ENCODE measurements at regions not wholly inside any gene's neighbourhood (a gene's known extent, or its start where the extent isn't known, plus 50 kb on each side); places are given as distances from the start of the nearest gene placed in this dataset.

GRCh38 chr10:109029870-109030269 lies 893.4 kb downstream of the XPNPEP1 start:
- H3K36me3 ChIP-seq (ENCODE audit: control insufficient read depth in 1 of 2, insufficient read depth in 2 of 2, low read length in 2 of 2): no peaks in the 10 kb centered on the region
- no peaks in the 10 kb centered on the region for H4K20me1 ChIP-seq (ENCODE audit: insufficient read depth)
- no peak overlapping the region for H3K9ac ChIP-seq (ENCODE audit: low read length)
- H3K79me2 ChIP-seq (ENCODE audit: insufficient read depth, low read length): no peaks in the 10 kb centered on the region
- peaks cover 9 to 32% of the 10 kb centered on the region in 2 experiments; a peak in 1 of 4 replicates for H3K9me3 ChIP-seq (ENCODE audit: control insufficient read depth in 1 of 2, insufficient read depth in 1 of 2, low read depth in 1 of 2, low read length in 2 of 2)
- ChIA-PET RAD21 (ENCODE audit: low non-redundant PET in 1 of 2, low total read pairs in 2 of 2, uncharacterized antibody in 2 of 2, unreplicated experiment in 2 of 2) (no interaction called here), CTCF (no interaction called here), POLR2A (no interaction called here)
- ATAC-seq: no peak
- no peaks in the 10 kb centered on the region for H3K9me2 ChIP-seq (ENCODE audit: insufficient read depth)
- H3K4me3 ChIP-seq (replicated peaks in 1 of 2; ENCODE audit: low read depth in 1 of 2, low read length in 2 of 2): no peak overlapping the region
- H3K27ac ChIP-seq (ENCODE audit: low read depth, low read length): no peak overlapping the region
- H2AFZ ChIP-seq (ENCODE audit: low read depth, low read length, poor library complexity, severe bottlenecking): no peak overlapping the region
- BruUV-seq (replicated peaks): no TSS peak
- H3K27me3 ChIP-seq (ENCODE audit: insufficient read depth, low read length): no peaks in the 10 kb centered on the region
- no peak for DNase-seq (ENCODE audit: low read depth, low spot score)
- no peaks in the 10 kb centered on the region for H3K4me1 ChIP-seq (ENCODE audit: control insufficient read depth in 1 of 2, insufficient read depth in 2 of 2, low read length in 2 of 2)
- TF ChIP-seq JUND (IDR thresholded peaks at IDR 0.05) (no peak), ZNF274 (IDR thresholded peaks at IDR 0.05; ENCODE audit: low read depth, low read length) (no peak), SIN3A (IDR thresholded peaks at IDR 0.05; ENCODE audit: low read depth) (no peak)
- intact Hi-C loops (cut with micrococcal nuclease): no loop called here
- H3K4me2 ChIP-seq (ENCODE audit: low read length): no peak overlapping the region

GRCh38 chr10:109027534-109028185 lies 895.7 kb downstream of the XPNPEP1 start:
- TF ChIP-seq POLR2AphosphoS5 (IDR thresholded peaks at IDR 0.05; ENCODE audit: low read depth, low read length) (no peak), JUND (IDR thresholded peaks at IDR 0.05) (no peak), ZNF274 (IDR thresholded peaks at IDR 0.05; ENCODE audit: low read depth, low read length) (no peak), SRF (IDR thresholded peaks at IDR 0.05; ENCODE audit: low read depth) (no peak), REST (IDR thresholded peaks at IDR 0.05; ENCODE audit: low read depth) (no peak), POLR2A (IDR thresholded peaks at IDR 0.05; ENCODE audit: borderline replicate concordance, extremely low read depth, insufficient read depth, insufficient read length) (no peak), ATF3 (IDR thresholded peaks at IDR 0.05) (no peak), RAD21 (IDR thresholded peaks at IDR 0.05; ENCODE audit: low read depth) (no peak), ZFX (IDR thresholded peaks at IDR 0.05) (no peak), ELF1 (IDR thresholded peaks at IDR 0.05; ENCODE audit: borderline replicate concordance, low read depth) (no peak), YY1 (IDR thresholded peaks at IDR 0.05; ENCODE audit: extremely low read depth, insufficient replicate concordance, low read depth, low read length) (no peak), CBX3 (IDR thresholded peaks at IDR 0.05; ENCODE audit: low read depth) (no peak), CEBPB (IDR thresholded peaks at IDR 0.05; ENCODE audit: low read depth) (no peak)
- POLR2A ChIA-PET: no interaction called here
- no TSS peak for BruUV-seq (replicated peaks)
- ATAC-seq (no peak), DNase-seq (ENCODE audit: low read depth, low spot score) (no peak)
- CTCF ChIA-PET: no interaction called here
- no peaks in the 10 kb centered on the region for H3K79me2 ChIP-seq (ENCODE audit: insufficient read depth, low read length)
- H3K27ac ChIP-seq (ENCODE audit: low read depth, low read length): no peak overlapping the region
- peaks cover 9 to 28% of the 10 kb centered on the region in 2 experiments; a peak in 1 of 4 replicates for H3K9me3 ChIP-seq (ENCODE audit: control insufficient read depth in 1 of 2, insufficient read depth in 1 of 2, low read depth in 1 of 2, low read length in 2 of 2)
- RAD21 ChIA-PET (ENCODE audit: low non-redundant PET in 1 of 2, low total read pairs in 2 of 2, uncharacterized antibody in 2 of 2, unreplicated experiment in 2 of 2): no interaction called here
- no peak overlapping the region for H3K4me3 ChIP-seq (replicated peaks in 1 of 2; ENCODE audit: low read depth in 1 of 2, low read length in 2 of 2)
- H3K9me2 ChIP-seq (ENCODE audit: insufficient read depth): no peaks in the 10 kb centered on the region
- no peak overlapping the region for H2AFZ ChIP-seq (ENCODE audit: low read depth, low read length, poor library complexity, severe bottlenecking)
- no peaks in the 10 kb centered on the region for H3K27me3 ChIP-seq (ENCODE audit: insufficient read depth, low read length)
- H4K20me1 ChIP-seq (ENCODE audit: insufficient read depth): no peaks in the 10 kb centered on the region
- H3K9ac ChIP-seq (ENCODE audit: low read length): no peak overlapping the region
- no peaks in the 10 kb centered on the region for H3K4me1 ChIP-seq (ENCODE audit: control insufficient read depth in 1 of 2, insufficient read depth in 2 of 2, low read length in 2 of 2)
- H3K36me3 ChIP-seq (ENCODE audit: control insufficient read depth in 1 of 2, insufficient read depth in 2 of 2, low read length in 2 of 2): no peaks in the 10 kb centered on the region
- intact Hi-C loops (cut with micrococcal nuclease): no loop called here
- no peak overlapping the region for H3K4me2 ChIP-seq (ENCODE audit: low read length)

All from HCT116 (cell line).